Neural cell (in vitro differentiated cells): ENCODE measurements at regions not wholly inside any gene's neighbourhood (a gene's known extent, or its start where the extent isn't known, plus 50 kb on each side); places are given as distances from the start of the nearest gene placed in this dataset.

Source experiments
- H2AFZ ChIP-seq: fragments of 200-600, 300-800 bp; sonication (generic), shearing (Covaris generic); 2 replicates; pipeline ENCODE4 v1.6.0; 2014; ENCODE audit warnings: low read depth, mild to moderate bottlenecking, antibody characterized with exemption, low read length, moderate library complexity
- H3F3A ChIP-seq: fragments of 200-600 bp; shearing (Covaris generic); 2 replicates; pipeline ENCODE4 v1.6.1; 2016; ENCODE audit warnings: mild to moderate bottlenecking, moderate library complexity, mixed read lengths, antibody characterized with exemption, low read length; ENCODE audit not compliant: insufficient read depth, poor library complexity, severe bottlenecking
- H3K27ac ChIP-seq: fragments of 200-600, 300-800 bp; sonication (generic), shearing (Covaris generic); 2 replicates; pipeline ENCODE4 v1.5.1; 2014; ENCODE audit warnings: mild to moderate bottlenecking, low read length, moderate library complexity
- H3K27me3 ChIP-seq: fragments of 300-800, 200-600 bp; sonication (generic), shearing (Covaris generic); 2 replicates; pipeline ENCODE4 v1.6.0; 2014; ENCODE audit warnings: mild to moderate bottlenecking, low read depth, low read length, moderate library complexity; ENCODE audit not compliant: insufficient read depth
- H3K36me3 ChIP-seq: fragments of 300-800, 200-600 bp; sonication (generic), shearing (Covaris generic); 2 replicates; pipeline ENCODE4 v1.5.1; 2014; ENCODE audit warnings: mild to moderate bottlenecking, antibody characterized with exemption, low read length, moderate library complexity; ENCODE audit not compliant: insufficient read depth
- H3K4me2 ChIP-seq: fragments of 300-800, 200-600 bp; sonication (generic), shearing (Covaris generic); 2 replicates; pipeline ENCODE4 v1.6.0; 2014; ENCODE audit warnings: mild to moderate bottlenecking, low read length
- H3K4me3 ChIP-seq: fragments of 300-800, 200-600 bp; sonication (generic), shearing (Covaris generic); 2 replicates; pipeline ENCODE4 v1.5.1; 2014; ENCODE audit warnings: mild to moderate bottlenecking, low read length, moderate library complexity
- H3K79me2 ChIP-seq: fragments of 200-600 bp; shearing (Covaris generic); replicated peaks from 2 replicates; pipeline ENCODE4 v1.6.0; 2014; ENCODE audit warnings: mild to moderate bottlenecking, low read length, moderate library complexity; ENCODE audit not compliant: insufficient read depth
- H3K9ac ChIP-seq: fragments of 300-800, 200-600 bp; sonication (generic), shearing (Covaris generic); 2 replicates; pipeline ENCODE4 v1.6.1; 2016; ENCODE audit warnings: mild to moderate bottlenecking, low read length, mixed read lengths
- H3K9me2 ChIP-seq: fragments of 200-600 bp; shearing (Covaris generic); 2 replicates; pipeline ENCODE4 v1.6.1; 2016; ENCODE audit warnings: mild to moderate bottlenecking, low read length, mixed read lengths; ENCODE audit not compliant: insufficient read depth
- H3K9me3 ChIP-seq: fragments of 200-600, 300-800 bp; sonication (generic), shearing (Covaris generic); 2 replicates; pipeline ENCODE4 v1.6.1; 2016; ENCODE audit warnings: mild to moderate bottlenecking, mixed run types, low read length, moderate library complexity, mixed read lengths
- H4K20me1 ChIP-seq: fragments of 200-600 bp; shearing (Covaris generic); 2 replicates; pipeline ENCODE4 v1.6.1; 2016; ENCODE audit warnings: mild to moderate bottlenecking, mixed run types; ENCODE audit not compliant: insufficient read depth
- EP300 ChIP-seq: fragments of 450-650 bp; conservative IDR thresholded peaks from 2 replicates; pipeline ENCODE4 v1.6.1; 2014; ENCODE audit warnings: antibody characterized with exemption, mild to moderate bottlenecking, moderate library complexity; ENCODE audit not compliant: poor library complexity, severe bottlenecking
- EZH2 ChIP-seq: fragments of 200-600, 300-800 bp; shearing (Covaris generic), sonication (generic); IDR thresholded peaks from 2 replicates; pipeline ENCODE4 v1.6.1; 2014; ENCODE audit warnings: antibody characterized with exemption, low read length, borderline replicate concordance, mild to moderate bottlenecking; ENCODE audit not compliant: insufficient read depth, poor library complexity, severe bottlenecking
- MXI1 ChIP-seq: fragments of 450-650 bp; conservative IDR thresholded peaks from 2 replicates; pipeline ENCODE4 v1.6.1; 2014; ENCODE audit warnings: antibody characterized with exemption, mild to moderate bottlenecking; ENCODE audit not compliant: poor library complexity, severe bottlenecking
- POLR2AphosphoS5 ChIP-seq: IDR thresholded peaks from 2 replicates; pipeline ENCODE4 v1.6.1; 2012
- RAD21 ChIP-seq: fragments of 450-650 bp; conservative IDR thresholded peaks from 2 replicates; pipeline ENCODE4 v1.6.1; 2014; ENCODE audit warnings: antibody characterized with exemption, mild to moderate bottlenecking, moderate library complexity
- SMC3 ChIP-seq: fragments of 450-650 bp; conservative IDR thresholded peaks from 2 replicates; pipeline ENCODE4 v1.6.1; 2014; ENCODE audit warnings: antibody characterized with exemption, mild to moderate bottlenecking, moderate library complexity; ENCODE audit not compliant: poor library complexity
- TAF1 ChIP-seq: IDR thresholded peaks from 2 replicates; pipeline ENCODE4 v1.6.1; 2012; ENCODE audit warnings: low read depth
- TF ChIP-seq, protein P1 (sequence below): fragments of 450-650 bp; IDR thresholded peaks from 2 replicates; pipeline ENCODE4 v1.5.1; 2014; ENCODE audit warnings: antibody characterized with exemption, mild to moderate bottlenecking, moderate library complexity; ENCODE audit not compliant: poor library complexity, severe bottlenecking
- TF ChIP-seq, protein P2 (sequence below): IDR thresholded peaks from 2 replicates; pipeline ENCODE4 v1.6.1; 2012; ENCODE audit warnings: borderline replicate concordance

DNA sequence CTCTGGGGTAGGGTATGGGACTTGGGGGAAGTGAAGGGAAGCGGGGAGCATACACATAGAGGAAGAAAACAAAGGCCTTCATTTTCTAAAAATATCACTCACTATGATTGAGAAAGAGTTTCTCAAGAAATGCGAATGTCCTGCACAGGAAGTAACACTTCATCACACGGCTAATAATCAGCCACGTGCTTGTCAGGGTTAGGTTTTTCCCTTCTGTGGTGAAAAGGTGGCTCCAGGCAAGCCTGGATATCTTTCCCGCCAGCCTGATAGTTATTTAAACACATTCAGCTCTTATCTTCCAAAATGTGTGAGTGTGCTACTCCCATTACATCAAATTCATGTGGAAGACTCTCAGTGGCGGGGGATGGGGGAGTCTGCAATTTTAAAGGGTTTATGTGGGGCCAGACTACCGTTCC, 166.4 kb upstream of the ADO start:
- TF ChIP-seq MXI1 (no peak), SMC3 (no peak)
- H3F3A ChIP-seq: no peaks in the 10 kb centered on the region
- H4K20me1 ChIP-seq: no peaks in the 10 kb centered on the region
- no peak overlapping the region for H3K9ac ChIP-seq
- H3K4me2 ChIP-seq: no peak overlapping the region
- no peak overlapping the region for H3K27ac ChIP-seq
- H2AFZ ChIP-seq: no peak overlapping the region
- no peaks in the 10 kb centered on the region for H3K36me3 ChIP-seq
- no peaks in the 10 kb centered on the region for H3K79me2 ChIP-seq
- H3K9me3 ChIP-seq: no peaks in the 10 kb centered on the region
- no peaks in the 10 kb centered on the region for H3K27me3 ChIP-seq
- no peaks in the 10 kb centered on the region for H3K9me2 ChIP-seq
- no peak overlapping the region for H3K4me3 ChIP-seq

DNA sequence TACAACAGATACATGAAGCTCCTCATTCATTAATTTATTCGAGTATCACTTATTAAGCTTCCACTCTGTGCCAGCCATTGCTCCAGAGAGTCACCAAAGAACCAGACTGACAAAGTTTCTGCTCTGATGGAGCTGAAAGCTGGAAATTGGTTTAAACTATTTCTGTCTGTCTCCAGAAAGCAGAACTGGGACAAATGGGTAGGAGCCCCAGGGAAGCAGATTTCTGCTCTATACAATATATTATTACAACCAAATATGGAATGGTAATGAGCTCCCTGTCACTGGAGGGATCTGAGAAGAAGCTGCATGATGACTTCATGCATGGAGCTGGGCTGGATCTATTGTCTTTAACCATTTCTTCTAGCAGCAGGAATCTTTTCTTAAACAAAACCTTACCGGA, 165.4 kb upstream of the ADO start:
- no peaks in the 10 kb centered on the region for H3K9me2 ChIP-seq
- no peak overlapping the region for H3K9ac ChIP-seq
- no peaks in the 10 kb centered on the region for H3F3A ChIP-seq
- H3K4me2 ChIP-seq: no peak overlapping the region
- no peaks in the 10 kb centered on the region for H3K9me3 ChIP-seq
- H2AFZ ChIP-seq: no peak overlapping the region
- H3K4me3 ChIP-seq: no peak overlapping the region
- H3K79me2 ChIP-seq: no peaks in the 10 kb centered on the region
- H3K36me3 ChIP-seq: no peaks in the 10 kb centered on the region
- no peak overlapping the region for H3K27ac ChIP-seq
- no peaks in the 10 kb centered on the region for H3K27me3 ChIP-seq
- TF ChIP-seq, protein P1, sequence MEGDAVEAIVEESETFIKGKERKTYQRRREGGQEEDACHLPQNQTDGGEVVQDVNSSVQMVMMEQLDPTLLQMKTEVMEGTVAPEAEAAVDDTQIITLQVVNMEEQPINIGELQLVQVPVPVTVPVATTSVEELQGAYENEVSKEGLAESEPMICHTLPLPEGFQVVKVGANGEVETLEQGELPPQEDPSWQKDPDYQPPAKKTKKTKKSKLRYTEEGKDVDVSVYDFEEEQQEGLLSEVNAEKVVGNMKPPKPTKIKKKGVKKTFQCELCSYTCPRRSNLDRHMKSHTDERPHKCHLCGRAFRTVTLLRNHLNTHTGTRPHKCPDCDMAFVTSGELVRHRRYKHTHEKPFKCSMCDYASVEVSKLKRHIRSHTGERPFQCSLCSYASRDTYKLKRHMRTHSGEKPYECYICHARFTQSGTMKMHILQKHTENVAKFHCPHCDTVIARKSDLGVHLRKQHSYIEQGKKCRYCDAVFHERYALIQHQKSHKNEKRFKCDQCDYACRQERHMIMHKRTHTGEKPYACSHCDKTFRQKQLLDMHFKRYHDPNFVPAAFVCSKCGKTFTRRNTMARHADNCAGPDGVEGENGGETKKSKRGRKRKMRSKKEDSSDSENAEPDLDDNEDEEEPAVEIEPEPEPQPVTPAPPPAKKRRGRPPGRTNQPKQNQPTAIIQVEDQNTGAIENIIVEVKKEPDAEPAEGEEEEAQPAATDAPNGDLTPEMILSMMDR: no peak
- no peak for TF ChIP-seq SMC3
- no peak for TF ChIP-seq MXI1
- H4K20me1 ChIP-seq: no peaks in the 10 kb centered on the region

DNA sequence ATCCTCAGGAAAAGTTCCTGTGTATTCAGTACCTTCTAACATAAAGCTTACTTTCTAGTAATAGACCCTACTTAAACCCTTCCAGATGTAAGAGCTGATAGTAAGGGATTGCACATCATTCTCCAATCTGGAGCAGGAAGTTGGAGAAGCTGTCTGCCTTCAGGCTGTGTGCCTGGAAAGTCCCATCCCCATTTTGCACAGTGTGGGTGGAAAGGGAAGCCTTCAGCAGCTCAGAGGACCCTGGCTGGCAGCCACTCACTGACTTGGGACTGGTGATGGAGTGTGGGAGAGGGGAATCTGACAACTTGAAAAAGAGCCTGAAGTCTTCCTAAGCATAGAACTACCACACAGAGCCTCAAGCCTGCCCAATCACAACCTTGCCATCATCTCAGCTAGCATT, 164.1 kb upstream of the ADO start:
- H3K9me2 ChIP-seq: no peaks in the 10 kb centered on the region
- H3K36me3 ChIP-seq: no peaks in the 10 kb centered on the region
- H3K27ac ChIP-seq: no peak overlapping the region
- no peaks in the 10 kb centered on the region for H4K20me1 ChIP-seq
- H3K9ac ChIP-seq: no peak overlapping the region
- H3K4me2 ChIP-seq: no peak overlapping the region
- TF ChIP-seq SMC3 (no peak), RAD21 (no peak), EZH2 (no peak), MXI1 (no peak), TAF1 (no peak), POLR2AphosphoS5 (no peak), EP300 (no peak)
- TF ChIP-seq, protein P2, sequence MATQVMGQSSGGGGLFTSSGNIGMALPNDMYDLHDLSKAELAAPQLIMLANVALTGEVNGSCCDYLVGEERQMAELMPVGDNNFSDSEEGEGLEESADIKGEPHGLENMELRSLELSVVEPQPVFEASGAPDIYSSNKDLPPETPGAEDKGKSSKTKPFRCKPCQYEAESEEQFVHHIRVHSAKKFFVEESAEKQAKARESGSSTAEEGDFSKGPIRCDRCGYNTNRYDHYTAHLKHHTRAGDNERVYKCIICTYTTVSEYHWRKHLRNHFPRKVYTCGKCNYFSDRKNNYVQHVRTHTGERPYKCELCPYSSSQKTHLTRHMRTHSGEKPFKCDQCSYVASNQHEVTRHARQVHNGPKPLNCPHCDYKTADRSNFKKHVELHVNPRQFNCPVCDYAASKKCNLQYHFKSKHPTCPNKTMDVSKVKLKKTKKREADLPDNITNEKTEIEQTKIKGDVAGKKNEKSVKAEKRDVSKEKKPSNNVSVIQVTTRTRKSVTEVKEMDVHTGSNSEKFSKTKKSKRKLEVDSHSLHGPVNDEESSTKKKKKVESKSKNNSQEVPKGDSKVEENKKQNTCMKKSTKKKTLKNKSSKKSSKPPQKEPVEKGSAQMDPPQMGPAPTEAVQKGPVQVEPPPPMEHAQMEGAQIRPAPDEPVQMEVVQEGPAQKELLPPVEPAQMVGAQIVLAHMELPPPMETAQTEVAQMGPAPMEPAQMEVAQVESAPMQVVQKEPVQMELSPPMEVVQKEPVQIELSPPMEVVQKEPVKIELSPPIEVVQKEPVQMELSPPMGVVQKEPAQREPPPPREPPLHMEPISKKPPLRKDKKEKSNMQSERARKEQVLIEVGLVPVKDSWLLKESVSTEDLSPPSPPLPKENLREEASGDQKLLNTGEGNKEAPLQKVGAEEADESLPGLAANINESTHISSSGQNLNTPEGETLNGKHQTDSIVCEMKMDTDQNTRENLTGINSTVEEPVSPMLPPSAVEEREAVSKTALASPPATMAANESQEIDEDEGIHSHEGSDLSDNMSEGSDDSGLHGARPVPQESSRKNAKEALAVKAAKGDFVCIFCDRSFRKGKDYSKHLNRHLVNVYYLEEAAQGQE: no peak
- TF ChIP-seq, protein P1: no peak
- H3F3A ChIP-seq: no peaks in the 10 kb centered on the region
- no peaks in the 10 kb centered on the region for H3K79me2 ChIP-seq
- H3K27me3 ChIP-seq: no peaks in the 10 kb centered on the region
- no peak overlapping the region for H3K4me3 ChIP-seq
- no peak overlapping the region for H2AFZ ChIP-seq
- no peaks in the 10 kb centered on the region for H3K9me3 ChIP-seq
